ENCODE measurements at regions not wholly inside any gene's neighbourhood (a gene's known extent, or its start where the extent isn't known, plus 50 kb on each side); places are given as distances from the start of the nearest gene placed in this dataset.
"Not testable (repeated sequence)": the region's sequence is repeated elsewhere in the genome, so short reads cannot be mapped to it uniquely, and the experiment has no call there.

DNA sequence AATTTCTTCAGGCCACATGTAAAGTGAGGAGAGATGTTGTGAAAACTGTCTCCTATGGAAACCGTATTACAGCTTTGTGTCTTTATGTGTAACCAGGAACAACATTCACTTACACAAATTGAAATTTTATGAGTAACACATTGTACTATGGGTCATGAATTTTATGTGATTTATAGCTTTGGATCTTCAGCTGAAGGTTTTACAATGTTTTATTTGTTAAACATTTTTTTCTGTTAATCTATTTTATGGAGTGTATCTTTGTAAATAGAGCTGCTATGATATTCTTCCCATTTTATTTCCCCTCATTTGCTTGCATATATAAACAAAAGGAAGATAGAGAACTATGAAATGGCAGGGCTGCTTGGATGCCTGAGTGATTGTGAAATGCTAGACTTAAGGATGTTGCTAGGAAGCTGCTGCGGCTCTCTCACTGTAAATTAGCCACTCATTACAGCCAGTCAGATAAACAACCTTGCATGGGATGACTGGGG is 104.5 kb upstream of the PCLO start:
- TF ChIP-seq POLR2A (IDR thresholded peaks at IDR 0.05) = no peak
- TF ChIP-seq CTCF (IDR thresholded peaks at IDR 0.05) = no peak
- Histone ChIP-seq H3K4me1 (no peaks in the 10 kb centered on the region), H3K9me3 (no peaks in the 10 kb centered on the region), H3K36me3 (replicated peaks in 1 of 2; ENCODE audit: insufficient read depth in 1 of 2, low read depth in 2 of 2) (no peaks in the 10 kb centered on the region), H3K27ac (no peak overlapping the region), H3K4me3 (no peak overlapping the region), H3K27me3 (no peaks in the 10 kb centered on the region)
- DNase-seq (no peak), ATAC-seq (no peak)
- WGBS, 2 donors = 59 to 73% methylated on average over 2 of the region's 2 CpGs
- intact Hi-C loops (cut with DNase I) = loop anchor here (10.0 kb wide), 1 partner anchor 452 kb away; no protein-coding TSS in a partner anchor

- intact Hi-C loops (cut with DNase I) = loop anchor here (10.0 kb wide), 1 partner anchor 449 kb away; no protein-coding TSS in a partner anchor
Observed at GRCh38 chr7:83263442-83264034, 100.9 kb upstream of the PCLO start.

DNA sequence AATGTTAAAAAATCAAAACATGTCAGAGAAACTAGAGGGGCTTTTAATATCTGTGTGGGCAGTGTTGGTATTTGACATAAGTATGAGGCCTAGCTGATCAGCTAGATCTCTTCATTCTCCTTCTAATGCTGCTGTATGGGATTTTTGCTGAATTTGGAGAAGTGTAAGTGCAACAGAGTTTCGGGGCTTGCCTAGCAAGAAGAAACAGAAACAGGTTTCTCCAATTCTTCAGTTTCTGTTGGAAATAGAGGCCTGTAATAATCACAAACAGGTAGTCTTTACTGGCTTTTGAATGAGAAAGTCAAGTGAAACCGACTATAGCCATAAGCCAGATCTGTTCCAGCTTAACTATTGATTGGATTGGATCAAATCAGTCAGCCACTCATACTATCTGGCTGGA is 96.4 kb upstream of the PCLO start:
- no peaks in the 10 kb centered on the region for H3K27me3 ChIP-seq
- TF ChIP-seq CTCF (IDR thresholded peaks at IDR 0.05) (no peak), POLR2A (IDR thresholded peaks at IDR 0.05) (no peak)
- no peaks in the 10 kb centered on the region for H3K9me3 ChIP-seq
- DNase-seq = no peak
- intact Hi-C loops (cut with DNase I) = no loop called here
- H3K4me1 ChIP-seq = no peaks in the 10 kb centered on the region
- no peak for ATAC-seq
- 50 to 86% methylated on average over 2 of the region's 2 CpGs for WGBS, 2 donors
- no peaks in the 10 kb centered on the region for H3K36me3 ChIP-seq (replicated peaks in 1 of 2; ENCODE audit: insufficient read depth in 1 of 2, low read depth in 2 of 2)
- no peak overlapping the region for H3K27ac ChIP-seq
- H3K4me3 ChIP-seq = no peak overlapping the region

More at GRCh38 chr7:83263442-83264034, 100.9 kb upstream of the PCLO start:
- DNase-seq; H3K4me1 ChIP-seq; H3K27ac ChIP-seq; H3K27me3 ChIP-seq; H3K9me3 ChIP-seq; ATAC-seq; H3K36me3 ChIP-seq (replicated peaks in 1 of 2; ENCODE audit: insufficient read depth in 1 of 2, low read depth in 2 of 2); H3K4me3 ChIP-seq: not testable (repeated sequence)
- WGBS, 2 donors = 82 to 84% methylated on average over 10 of the region's 10 CpGs

- DNase-seq = no peak
- no peaks in the 10 kb centered on the region for H3K4me1 ChIP-seq
- intact Hi-C loops (cut with DNase I) = no loop called here
- no peak for ATAC-seq
- no peaks in the 10 kb centered on the region for H3K36me3 ChIP-seq (replicated peaks in 1 of 2; ENCODE audit: insufficient read depth in 1 of 2, low read depth in 2 of 2)
- 52 to 68% methylated on average over 3 of the region's 3 CpGs for WGBS, 2 donors
- H3K27me3 ChIP-seq = no peaks in the 10 kb centered on the region
- TF ChIP-seq POLR2A (IDR thresholded peaks at IDR 0.05) = no peak
- TF ChIP-seq CTCF (IDR thresholded peaks at IDR 0.05) = no peak
- no peak overlapping the region for H3K4me3 ChIP-seq
- no peak overlapping the region for H3K27ac ChIP-seq
- no peaks in the 10 kb centered on the region for H3K9me3 ChIP-seq
Observed at GRCh38 chr7:83248000-83248399, 85.3 kb upstream of the PCLO start.

DNA sequence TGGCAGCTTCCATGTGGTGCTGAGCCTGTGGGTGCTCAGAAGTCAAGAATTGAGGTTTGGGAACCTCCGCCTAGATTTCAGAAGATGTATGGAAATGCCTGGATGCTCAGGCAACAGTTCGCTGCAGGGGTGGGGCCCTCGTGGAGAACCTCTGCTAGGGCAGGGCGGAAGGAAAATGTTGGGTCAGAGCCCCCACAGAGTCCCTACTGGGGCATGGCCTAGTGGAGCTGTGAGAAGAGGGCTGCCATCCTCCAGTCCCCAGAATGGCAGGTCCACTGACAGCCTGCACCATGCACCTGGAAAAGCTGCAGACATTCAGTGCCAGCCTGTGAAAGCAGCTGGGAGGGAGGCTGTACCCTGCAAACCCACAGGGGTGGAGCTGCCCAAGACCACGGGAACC is 56.5 kb upstream of the PCLO start:
- intact Hi-C loops (cut with DNase I); DNase-seq; H3K36me3 ChIP-seq (replicated peaks in 1 of 2; ENCODE audit: insufficient read depth in 1 of 2, low read depth in 2 of 2); H3K9me3 ChIP-seq; ATAC-seq; H3K4me3 ChIP-seq; H3K27ac ChIP-seq; H3K4me1 ChIP-seq; H3K27me3 ChIP-seq: not testable (repeated sequence)
- WGBS, 2 donors = 73 to 83% methylated on average over 4 to 5 of the region's 5 CpGs

GRCh38 chr7:83212883-83213282 is 50.2 kb upstream of the PCLO start:
- intact Hi-C loops (cut with DNase I) = no loop called here
- Histone ChIP-seq H3K36me3 (replicated peaks in 1 of 2; ENCODE audit: insufficient read depth in 1 of 2, low read depth in 2 of 2) (no peaks in the 10 kb centered on the region), H3K4me1 (no peaks in the 10 kb centered on the region), H3K9me3 (no peaks in the 10 kb centered on the region), H3K27me3 (no peaks in the 10 kb centered on the region), H3K27ac (no peak overlapping the region), H3K4me3 (no peak overlapping the region)
- TF ChIP-seq POLR2A (IDR thresholded peaks at IDR 0.05) = no peak
- TF ChIP-seq CTCF (IDR thresholded peaks at IDR 0.05) = no peak
- WGBS, 2 donors = 26 to 31% methylated on average over 2 of the region's 2 CpGs
- no peak for ATAC-seq
- no peak for DNase-seq

Measured in body of pancreas (tissue), 4 donors.